H1 (cell line): ENCODE measurements at regions not wholly inside any gene's neighbourhood (a gene's known extent, or its start where the extent isn't known, plus 50 kb on each side); places are given as distances from the start of the nearest gene placed in this dataset.

ENCODE experiments used
- CBX5 ChIP-seq: fragments of 300-800, 300-1000 bp; sonication (generic); IDR thresholded peaks from 2 replicates; pipeline ENCODE4 v1.7.1; 2016; ENCODE audit warnings: antibody characterized with exemption, low read length, low read depth
- CHD2 ChIP-seq: IDR thresholded peaks from 2 replicates; pipeline ENCODE4 v1.6.1; 2012; ENCODE audit warnings: low read length, improper control_type of control experiment
- CTCF ChIP-seq, 3 experiments: IDR thresholded peaks; 1 replicate in 2 of 3; 2 replicates in 1 of 3; pipeline versions ENCODE4 v1.5.1 to v1.6.1; 2011; ENCODE audit warnings: low read length in 3 of 3, mild to moderate bottlenecking in 3 of 3, inconsistent platforms in 2 of 3, low read depth in 1 of 3, moderate library complexity in 1 of 3; ENCODE audit not compliant: insufficient read depth in 1 of 3; ENCODE audit errors: control extremely low read depth in 1 of 3
- EZH2 ChIP-seq: fragments of 200-600 bp; sonication (generic); IDR thresholded peaks from 2 replicates; pipeline ENCODE4 v1.7.1; 2012; ENCODE audit warnings: low read depth, mild to moderate bottlenecking, moderate library complexity, low read length, inconsistent platforms; ENCODE audit not compliant: severe bottlenecking
- JUND ChIP-seq: IDR thresholded peaks from 2 replicates; pipeline ENCODE4 v1.6.1; 2011; ENCODE audit warnings: mild to moderate bottlenecking, improper control_type of control experiment, low read length
- KDM4A ChIP-seq: IDR thresholded peaks from one replicate; pipeline ENCODE4 v1.7.1; 2012; ENCODE audit warnings: low read depth, mild to moderate bottlenecking, moderate library complexity, low read length, inconsistent platforms; ENCODE audit not compliant: severe bottlenecking
- POLR2A ChIP-seq, 2 experiments: IDR thresholded peaks; 1 replicate in 1 of 2; 2 replicates in 1 of 2; pipeline ENCODE4 v1.6.1; 2011; ENCODE audit warnings: low read depth in 2 of 2, low read length in 2 of 2, mild to moderate bottlenecking in 2 of 2; ENCODE audit errors: control extremely low read depth in 1 of 2
- POLR2AphosphoS5 ChIP-seq: IDR thresholded peaks from 2 replicates; pipeline ENCODE4 v1.6.1; 2011; ENCODE audit warnings: low read depth, low read length
- RAD21 ChIP-seq, 2 experiments: IDR thresholded peaks in 1 of 2; conservative IDR thresholded peaks in 1 of 2; 2 replicates each; pipeline ENCODE4 v1.6.1; 2011; ENCODE audit warnings: low read depth in 2 of 2, low read length in 2 of 2, improper control_type of control experiment in 1 of 2, inconsistent platforms in 1 of 2, mild to moderate bottlenecking in 1 of 2, moderate library complexity in 1 of 2
- TAF1 ChIP-seq: IDR thresholded peaks from 2 replicates; pipeline ENCODE4 v1.6.1; 2011; ENCODE audit warnings: mild to moderate bottlenecking, low read depth, low read length
- USF2 ChIP-seq: IDR thresholded peaks from 2 replicates; pipeline ENCODE4 v1.6.1; 2011; ENCODE audit warnings: low read length, improper control_type of control experiment
- ZNF274 ChIP-seq: IDR thresholded peaks from 2 replicates; pipeline ENCODE4 v1.7.0; 2012; ENCODE audit warnings: low read length, borderline replicate concordance; ENCODE audit errors: extremely low read depth

GRCh38 chr20:50285376-50286173, 94.9 kb downstream of the CEBPB start:
- TF ChIP-seq ZNF274 (no peak), EZH2 (no peak), POLR2A (IDR thresholded peaks at IDR 0.05; ENCODE audit: control extremely low read depth in 1 of 2, low read depth in 2 of 2, low read length in 2 of 2) (no peak), JUND (no peak), POLR2AphosphoS5 (no peak), TAF1 (no peak), CHD2 (no peak), CBX5 (no peak), RAD21 (IDR thresholded peaks at IDR 0.05 in 1 of 2, conservative IDR thresholded peaks at IDR 0.05 in 1 of 2; ENCODE audit: low read depth in 2 of 2, low read length in 2 of 2) (no peak), CTCF (IDR thresholded peaks at IDR 0.05; ENCODE audit: control extremely low read depth in 1 of 3, insufficient read depth in 1 of 3, low read depth in 1 of 3, low read length in 3 of 3) (no peak), USF2 (no peak), KDM4A (no peak)
